Fibroblast of villous mesenchyme (primary cell): ENCODE measurements at regions not wholly inside any gene's neighbourhood (a gene's known extent, or its start where the extent isn't known, plus 50 kb on each side); places are given as distances from the start of the nearest gene placed in this dataset.
"Not testable (repeated sequence)": the region's sequence is repeated elsewhere in the genome, so short reads cannot be mapped to it uniquely, and the experiment has no call there.

Experiments
- DNase-seq: peaks from one replicate; pipeline ENCODE4 v3.0.0-alpha.2; 2010; ENCODE audit warnings: low read depth
- H3K4me3 ChIP-seq: 2 replicates; pipeline ENCODE4 v1.5.1; 2011; ENCODE audit warnings: low read depth, mild to moderate bottlenecking, low read length
- CTCF ChIP-seq: IDR thresholded peaks from 2 replicates; pipeline ENCODE4 v1.5.1; 2012; ENCODE audit warnings: low read depth, mild to moderate bottlenecking, low read length; ENCODE audit not compliant: insufficient read depth

GRCh38 chr5:53406630-53407316, 73.7 kb upstream of the FST start:
- no peak for TF ChIP-seq CTCF
- DNase-seq, result peak; percentile 84
- no peak overlapping the region for H3K4me3 ChIP-seq

GRCh38 chr5:53407373-53407772, 73.1 kb upstream of the FST start:
- no peak overlapping the region for H3K4me3 ChIP-seq
- no peak for TF ChIP-seq CTCF
- DNase-seq, result peak; percentile 66

- DNase-seq, result no peak
- no peak overlapping the region for H3K4me3 ChIP-seq
- no peak for TF ChIP-seq CTCF
These were observed 69.0 kb upstream of the FST start for GRCh38 chr5:53411388-53411787.

- not testable (repeated sequence) for H3K4me3 ChIP-seq, DNase-seq
These were observed 67.9 kb upstream of the FST start for GRCh38 chr5:53412499-53412898.

- DNase-seq, result no peak
- TF ChIP-seq CTCF, result no peak
- H3K4me3 ChIP-seq, result no peak overlapping the region
These were observed 64.2 kb upstream of the FST start for GRCh38 chr5:53416144-53416738.

GRCh38 chr5:53418409-53418808, 62.0 kb upstream of the FST start:
- no peak overlapping the region for H3K4me3 ChIP-seq
- no peak for DNase-seq
- no peak for TF ChIP-seq CTCF

GRCh38 chr5:53418826-53419658, 61.4 kb upstream of the FST start:
- H3K4me3 ChIP-seq, result no peak overlapping the region
- DNase-seq, result peak; percentile 95
- TF ChIP-seq CTCF, result no peak
